ENCODE measurements at regions not wholly inside any gene's neighbourhood (a gene's known extent, or its start where the extent isn't known, plus 50 kb on each side); places are given as distances from the start of the nearest gene placed in this dataset.

DNA sequence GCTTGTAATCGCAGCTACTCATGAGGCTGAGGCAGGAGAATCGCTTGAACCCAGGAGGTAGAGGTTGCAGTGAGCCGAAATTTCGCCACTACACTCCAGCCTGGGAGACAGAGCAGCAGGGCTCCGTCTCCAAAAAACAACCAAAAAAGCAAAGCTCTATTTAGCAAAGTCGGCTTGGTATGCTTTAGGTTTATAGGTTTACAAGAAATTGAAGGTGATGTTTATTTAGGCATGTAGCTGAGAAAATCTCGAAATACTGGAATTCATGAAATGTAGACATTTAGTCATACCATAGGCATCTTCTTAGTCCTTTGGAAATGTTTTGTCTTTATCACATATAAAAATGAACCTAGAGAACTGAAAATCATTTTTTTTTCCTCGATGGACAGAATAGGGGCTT lies 453.8 kb upstream of the ANKRD30A start:
- H3K4me3 ChIP-seq: no peak overlapping the region
- no peak for DNase-seq
- H3K27ac ChIP-seq: no peak overlapping the region
- H3K4me1 ChIP-seq: no peaks in the 10 kb centered on the region
- no peak overlapping the region for H3K9ac ChIP-seq (ENCODE audit: low read depth in 2 of 2, low read length in 2 of 2)
- H3K9me3 ChIP-seq: no peaks in the 10 kb centered on the region
- intact Hi-C loops (cut with DNase I): no loop called here
- H3K27me3 ChIP-seq: no peaks in the 10 kb centered on the region
- no peaks in the 10 kb centered on the region for H3K36me3 ChIP-seq
- TF ChIP-seq, protein P1, sequence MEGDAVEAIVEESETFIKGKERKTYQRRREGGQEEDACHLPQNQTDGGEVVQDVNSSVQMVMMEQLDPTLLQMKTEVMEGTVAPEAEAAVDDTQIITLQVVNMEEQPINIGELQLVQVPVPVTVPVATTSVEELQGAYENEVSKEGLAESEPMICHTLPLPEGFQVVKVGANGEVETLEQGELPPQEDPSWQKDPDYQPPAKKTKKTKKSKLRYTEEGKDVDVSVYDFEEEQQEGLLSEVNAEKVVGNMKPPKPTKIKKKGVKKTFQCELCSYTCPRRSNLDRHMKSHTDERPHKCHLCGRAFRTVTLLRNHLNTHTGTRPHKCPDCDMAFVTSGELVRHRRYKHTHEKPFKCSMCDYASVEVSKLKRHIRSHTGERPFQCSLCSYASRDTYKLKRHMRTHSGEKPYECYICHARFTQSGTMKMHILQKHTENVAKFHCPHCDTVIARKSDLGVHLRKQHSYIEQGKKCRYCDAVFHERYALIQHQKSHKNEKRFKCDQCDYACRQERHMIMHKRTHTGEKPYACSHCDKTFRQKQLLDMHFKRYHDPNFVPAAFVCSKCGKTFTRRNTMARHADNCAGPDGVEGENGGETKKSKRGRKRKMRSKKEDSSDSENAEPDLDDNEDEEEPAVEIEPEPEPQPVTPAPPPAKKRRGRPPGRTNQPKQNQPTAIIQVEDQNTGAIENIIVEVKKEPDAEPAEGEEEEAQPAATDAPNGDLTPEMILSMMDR (IDR thresholded peaks at IDR 0.05): no peak

DNA sequence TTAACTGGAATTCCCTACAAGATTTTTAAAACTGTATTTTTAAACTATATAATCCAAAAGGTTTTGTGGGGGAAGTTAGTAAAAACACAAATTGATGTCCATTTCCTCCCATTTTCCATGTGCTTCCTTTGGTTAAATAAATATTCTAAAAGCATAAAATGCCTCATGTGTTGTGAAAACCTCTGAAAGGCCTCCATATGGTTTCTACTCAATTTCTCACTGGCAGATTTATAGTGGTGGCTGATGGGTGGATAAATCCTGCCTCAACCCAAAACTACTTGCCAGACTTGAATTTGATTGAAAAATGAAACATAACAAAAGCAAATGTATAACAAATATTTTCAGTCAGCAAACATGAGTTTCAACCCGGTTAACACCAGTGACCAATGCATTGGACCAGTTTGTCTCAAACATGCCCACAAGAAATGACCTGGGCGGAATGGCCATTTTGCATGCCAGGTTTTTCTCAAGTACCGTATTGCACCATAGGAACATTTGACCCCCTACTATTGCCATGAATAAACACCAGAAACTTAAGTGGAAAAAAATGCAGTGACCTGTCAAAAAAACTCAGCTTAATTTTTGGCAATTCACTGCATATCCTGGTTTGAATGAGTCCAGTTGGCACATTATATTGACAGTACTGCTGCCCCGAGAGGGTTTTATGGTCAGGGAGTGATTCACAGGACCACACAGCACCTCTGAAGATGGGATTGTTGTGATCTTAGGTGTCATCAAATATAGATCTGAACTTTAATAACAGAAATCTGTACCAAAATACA lies 454.6 kb upstream of the ANKRD30A start:
- Histone ChIP-seq H3K27me3 (no peaks in the 10 kb centered on the region), H3K9me3 (no peaks in the 10 kb centered on the region), H3K9ac (ENCODE audit: low read depth in 2 of 2, low read length in 2 of 2) (no peak overlapping the region), H3K36me3 (no peaks in the 10 kb centered on the region), H3K4me3 (no peak overlapping the region), H3K27ac (no peak overlapping the region), H3K4me1 (no peaks in the 10 kb centered on the region)
- TF ChIP-seq, protein P1 (IDR thresholded peaks at IDR 0.05): no peak
- intact Hi-C loops (cut with DNase I): no loop called here
- DNase-seq: no peak

DNA sequence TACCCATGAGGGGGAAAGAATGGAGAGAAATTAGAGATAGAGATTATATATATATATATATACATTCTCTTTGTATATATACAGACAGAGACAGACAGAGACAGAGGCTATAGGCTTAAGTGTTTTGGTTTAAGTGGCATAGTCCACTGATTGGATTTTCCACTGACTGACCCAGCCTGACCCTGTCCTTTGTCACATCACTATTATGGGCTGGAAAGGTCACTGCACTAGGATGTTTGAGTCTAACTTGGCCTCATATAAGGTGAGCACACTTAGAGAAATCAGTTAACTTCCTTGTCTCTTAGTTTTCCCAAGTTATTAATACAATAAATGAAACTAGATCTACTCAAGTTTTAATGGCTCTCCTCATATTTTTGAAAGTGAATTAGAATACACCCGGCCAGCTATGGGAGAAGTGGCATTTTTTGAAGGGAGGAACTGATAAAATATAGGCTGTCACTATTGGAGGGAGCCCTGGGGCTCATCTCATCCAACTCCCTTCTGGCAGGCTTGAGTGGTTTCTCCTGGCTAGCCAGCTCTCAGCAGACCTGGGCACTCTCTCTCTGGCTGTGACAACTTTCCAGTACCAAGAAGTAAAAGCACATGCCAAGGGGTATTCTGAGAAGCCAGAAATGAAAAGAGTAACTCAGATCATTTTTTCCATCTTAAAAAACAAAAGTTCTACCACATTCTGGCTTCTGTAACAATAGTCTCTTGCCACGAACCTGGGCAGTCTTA lies 455.6 kb upstream of the ANKRD30A start:
- TF ChIP-seq, protein P1 (IDR thresholded peaks at IDR 0.05): no peak
- no peaks in the 10 kb centered on the region for H3K27me3 ChIP-seq

DNA sequence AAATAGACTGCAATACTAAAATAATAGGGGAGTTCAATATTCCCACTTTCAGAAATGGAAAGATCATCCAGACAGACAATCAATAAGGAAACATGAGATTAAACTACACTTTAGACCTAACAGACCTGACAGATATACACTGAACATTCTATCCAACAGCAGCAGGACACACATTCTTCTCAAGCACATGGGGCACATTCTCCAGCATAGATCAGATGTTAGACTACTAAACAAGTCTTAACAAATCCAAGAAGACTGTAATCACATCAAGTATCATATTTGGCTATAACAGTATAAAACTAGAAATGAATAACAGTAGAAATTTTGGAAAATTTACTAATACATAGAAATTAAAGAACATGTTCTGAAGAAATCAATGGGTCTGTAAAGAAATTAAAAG lies 458.9 kb upstream of the ANKRD30A start:
- intact Hi-C loops (cut with DNase I): no loop called here
- H3K36me3 ChIP-seq: no peaks in the 10 kb centered on the region
- no peaks in the 10 kb centered on the region for H3K27me3 ChIP-seq
- no peak overlapping the region for H3K4me3 ChIP-seq
- no peaks in the 10 kb centered on the region for H3K9me3 ChIP-seq
- no peak for DNase-seq
- no peaks in the 10 kb centered on the region for H3K4me1 ChIP-seq
- H3K27ac ChIP-seq: no peak overlapping the region
- no peak overlapping the region for H3K9ac ChIP-seq (ENCODE audit: low read depth in 2 of 2, low read length in 2 of 2)
- TF ChIP-seq, protein P1 (IDR thresholded peaks at IDR 0.05): no peak

More for the DNA sequence above, 455.6 kb upstream of the ANKRD30A start:
- Histone ChIP-seq H3K9me3 (no peaks in the 10 kb centered on the region), H3K36me3 (no peaks in the 10 kb centered on the region), H3K4me3 (no peak overlapping the region), H3K27ac (no peak overlapping the region), H3K9ac (ENCODE audit: low read depth in 2 of 2, low read length in 2 of 2) (no peak overlapping the region), H3K4me1 (no peaks in the 10 kb centered on the region)
- intact Hi-C loops (cut with DNase I): no loop called here
- DNase-seq: no peak

DNA sequence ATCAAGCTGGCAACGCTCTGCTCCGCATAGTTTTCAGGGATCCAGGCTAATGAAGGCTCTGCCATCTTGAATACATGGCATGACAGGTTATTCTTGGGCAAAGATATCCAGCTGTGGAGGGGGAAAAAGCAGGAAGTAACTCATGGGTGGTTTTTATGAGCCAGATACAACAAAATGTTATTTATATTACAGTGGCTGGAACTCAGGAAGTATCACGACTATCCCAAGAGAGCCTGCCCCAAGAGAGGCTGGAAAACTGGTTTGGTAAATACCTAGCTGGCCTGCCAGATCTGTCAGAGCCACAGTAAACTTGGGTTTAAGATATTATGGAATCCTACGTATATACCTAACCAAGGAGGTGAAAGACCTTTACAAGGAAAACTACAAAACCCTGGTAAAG lies 462.8 kb upstream of the ANKRD30A start:
- intact Hi-C loops (cut with DNase I): no loop called here

More for the DNA sequence above, 462.8 kb upstream of the ANKRD30A start:
- Histone ChIP-seq H3K4me3 (no peak overlapping the region), H3K36me3 (no peaks in the 10 kb centered on the region), H3K27ac (no peak overlapping the region), H3K9ac (ENCODE audit: low read depth in 2 of 2, low read length in 2 of 2) (no peak overlapping the region), H3K4me1 (no peaks in the 10 kb centered on the region), H3K9me3 (no peaks in the 10 kb centered on the region), H3K27me3 (no peaks in the 10 kb centered on the region)
- TF ChIP-seq, protein P1 (IDR thresholded peaks at IDR 0.05): no peak
- no peak for DNase-seq
